GM12865 (cell line): ENCODE measurements at regions not wholly inside any gene's neighbourhood (a gene's known extent, or its start where the extent isn't known, plus 50 kb on each side); places are given as distances from the start of the nearest gene placed in this dataset.

Experiments
- DNase-seq: peaks from one replicate; pipeline ENCODE4 v3.0.0; 2010; ENCODE audit warnings: low read depth
- H3K4me3 ChIP-seq: 2 replicates; pipeline ENCODE4 v1.5.1; 2011; ENCODE audit warnings: mild to moderate bottlenecking, low read depth, low read length, control low read depth
- CTCF ChIP-seq: IDR thresholded peaks from 2 replicates; pipeline ENCODE4 v1.5.1; 2011; ENCODE audit warnings: low read length, control low read depth, low read depth, inconsistent platforms; ENCODE audit not compliant: insufficient read depth; ENCODE audit errors: missing control alignments

- no peak overlapping the region for H3K4me3 ChIP-seq
- no peak for TF ChIP-seq CTCF
- DNase-seq: no peak
Observed at GRCh38 chr12:46535376-46535775, 162.8 kb upstream of the SLC38A2 start.

- DNase-seq: no peak
- H3K4me3 ChIP-seq: no peak overlapping the region
- no peak for TF ChIP-seq CTCF
Observed at GRCh38 chr12:46534327-46534840, 161.8 kb upstream of the SLC38A2 start.

- DNase-seq: no peak
- H3K4me3 ChIP-seq: no peak overlapping the region
- no peak for TF ChIP-seq CTCF
Observed at GRCh38 chr12:46533723-46534122, 161.2 kb upstream of the SLC38A2 start.

GRCh38 chr12:46531804-46532203, 159.2 kb upstream of the SLC38A2 start:
- no peak for DNase-seq
- no peak for TF ChIP-seq CTCF
- H3K4me3 ChIP-seq: no peak overlapping the region

- no peak overlapping the region for H3K4me3 ChIP-seq
- no peak for DNase-seq
- TF ChIP-seq CTCF: no peak
Observed at GRCh38 chr12:46531059-46531785, 158.6 kb upstream of the SLC38A2 start.

GRCh38 chr12:46530373-46531056, 157.9 kb upstream of the SLC38A2 start:
- TF ChIP-seq CTCF: no peak
- no peak overlapping the region for H3K4me3 ChIP-seq
- no peak for DNase-seq
